Loucy (cell line): ENCODE measurements at regions not wholly inside any gene's neighbourhood (a gene's known extent, or its start where the extent isn't known, plus 50 kb on each side); places are given as distances from the start of the nearest gene placed in this dataset.

Experiments used
- EZH2phosphoT487 ChIP-seq: fragments of 200-600 bp; IDR thresholded peaks from 2 replicates; pipeline ENCODE4 v1.6.1; 2018; ENCODE audit warnings: antibody characterized with exemption, mild to moderate bottlenecking, moderate library complexity, borderline replicate concordance
- TF ChIP-seq, protein P1 (sequence below): fragments of 200-600 bp; sonication (generic); conservative IDR thresholded peaks from 2 replicates; pipeline ENCODE4 v1.5.1; 2014; ENCODE audit warnings: mild to moderate bottlenecking, antibody characterized with exemption, low read length

DNA sequence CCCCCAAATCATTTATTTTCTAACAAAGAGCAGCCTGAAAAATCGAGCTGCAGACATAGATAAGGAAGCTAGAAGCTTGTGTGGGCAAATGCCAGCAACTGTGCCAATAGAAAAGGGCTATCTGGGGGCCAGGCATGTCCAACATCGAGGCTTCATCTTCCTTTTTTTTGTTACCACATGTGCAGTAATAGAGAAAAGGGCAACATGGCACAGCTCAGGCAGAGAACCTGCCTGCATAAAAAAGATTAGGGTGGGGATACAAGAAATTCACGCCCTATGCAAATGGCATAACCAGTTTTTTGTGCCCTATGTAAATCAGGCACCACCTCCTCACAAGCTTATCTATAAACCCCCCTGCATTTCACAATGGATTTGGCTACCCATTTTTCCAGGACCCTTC lies 60.4 kb upstream of the ABCC4 start:
- TF ChIP-seq, protein P1, sequence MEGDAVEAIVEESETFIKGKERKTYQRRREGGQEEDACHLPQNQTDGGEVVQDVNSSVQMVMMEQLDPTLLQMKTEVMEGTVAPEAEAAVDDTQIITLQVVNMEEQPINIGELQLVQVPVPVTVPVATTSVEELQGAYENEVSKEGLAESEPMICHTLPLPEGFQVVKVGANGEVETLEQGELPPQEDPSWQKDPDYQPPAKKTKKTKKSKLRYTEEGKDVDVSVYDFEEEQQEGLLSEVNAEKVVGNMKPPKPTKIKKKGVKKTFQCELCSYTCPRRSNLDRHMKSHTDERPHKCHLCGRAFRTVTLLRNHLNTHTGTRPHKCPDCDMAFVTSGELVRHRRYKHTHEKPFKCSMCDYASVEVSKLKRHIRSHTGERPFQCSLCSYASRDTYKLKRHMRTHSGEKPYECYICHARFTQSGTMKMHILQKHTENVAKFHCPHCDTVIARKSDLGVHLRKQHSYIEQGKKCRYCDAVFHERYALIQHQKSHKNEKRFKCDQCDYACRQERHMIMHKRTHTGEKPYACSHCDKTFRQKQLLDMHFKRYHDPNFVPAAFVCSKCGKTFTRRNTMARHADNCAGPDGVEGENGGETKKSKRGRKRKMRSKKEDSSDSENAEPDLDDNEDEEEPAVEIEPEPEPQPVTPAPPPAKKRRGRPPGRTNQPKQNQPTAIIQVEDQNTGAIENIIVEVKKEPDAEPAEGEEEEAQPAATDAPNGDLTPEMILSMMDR: no peak
- no peak for TF ChIP-seq EZH2phosphoT487
